ENCODE measurements at regions not wholly inside any gene's neighbourhood (a gene's known extent, or its start where the extent isn't known, plus 50 kb on each side); places are given as distances from the start of the nearest gene placed in this dataset.

DNA sequence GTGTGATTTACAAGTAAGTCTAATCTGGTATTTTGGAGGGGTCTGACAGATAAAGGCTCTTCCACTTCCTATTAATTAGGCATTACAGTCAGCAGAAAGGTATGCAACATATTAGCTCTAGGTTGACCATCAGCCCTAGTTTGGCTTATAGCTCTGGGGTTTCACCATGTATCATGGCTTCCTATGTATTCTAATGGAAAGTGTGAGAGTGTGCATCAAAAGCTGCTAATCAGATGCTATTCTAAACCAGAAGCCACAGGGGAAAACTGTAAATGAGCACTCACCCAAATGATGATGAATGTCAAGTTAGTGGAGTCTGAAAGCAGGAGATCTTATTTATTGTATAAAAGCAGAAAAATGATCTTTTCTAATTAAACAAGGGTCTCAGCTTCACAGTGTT lies 149.2 kb upstream of the MITF start:
- DNase-seq (ENCODE audit: low read depth), result no peak
- TF ChIP-seq, protein P1, sequence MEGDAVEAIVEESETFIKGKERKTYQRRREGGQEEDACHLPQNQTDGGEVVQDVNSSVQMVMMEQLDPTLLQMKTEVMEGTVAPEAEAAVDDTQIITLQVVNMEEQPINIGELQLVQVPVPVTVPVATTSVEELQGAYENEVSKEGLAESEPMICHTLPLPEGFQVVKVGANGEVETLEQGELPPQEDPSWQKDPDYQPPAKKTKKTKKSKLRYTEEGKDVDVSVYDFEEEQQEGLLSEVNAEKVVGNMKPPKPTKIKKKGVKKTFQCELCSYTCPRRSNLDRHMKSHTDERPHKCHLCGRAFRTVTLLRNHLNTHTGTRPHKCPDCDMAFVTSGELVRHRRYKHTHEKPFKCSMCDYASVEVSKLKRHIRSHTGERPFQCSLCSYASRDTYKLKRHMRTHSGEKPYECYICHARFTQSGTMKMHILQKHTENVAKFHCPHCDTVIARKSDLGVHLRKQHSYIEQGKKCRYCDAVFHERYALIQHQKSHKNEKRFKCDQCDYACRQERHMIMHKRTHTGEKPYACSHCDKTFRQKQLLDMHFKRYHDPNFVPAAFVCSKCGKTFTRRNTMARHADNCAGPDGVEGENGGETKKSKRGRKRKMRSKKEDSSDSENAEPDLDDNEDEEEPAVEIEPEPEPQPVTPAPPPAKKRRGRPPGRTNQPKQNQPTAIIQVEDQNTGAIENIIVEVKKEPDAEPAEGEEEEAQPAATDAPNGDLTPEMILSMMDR (IDR thresholded peaks at IDR 0.05; ENCODE audit: insufficient read depth, low read depth, low read length), result no peak
- no peak overlapping the region for H3K4me3 ChIP-seq (ENCODE audit: low read depth, low read length)

DNA sequence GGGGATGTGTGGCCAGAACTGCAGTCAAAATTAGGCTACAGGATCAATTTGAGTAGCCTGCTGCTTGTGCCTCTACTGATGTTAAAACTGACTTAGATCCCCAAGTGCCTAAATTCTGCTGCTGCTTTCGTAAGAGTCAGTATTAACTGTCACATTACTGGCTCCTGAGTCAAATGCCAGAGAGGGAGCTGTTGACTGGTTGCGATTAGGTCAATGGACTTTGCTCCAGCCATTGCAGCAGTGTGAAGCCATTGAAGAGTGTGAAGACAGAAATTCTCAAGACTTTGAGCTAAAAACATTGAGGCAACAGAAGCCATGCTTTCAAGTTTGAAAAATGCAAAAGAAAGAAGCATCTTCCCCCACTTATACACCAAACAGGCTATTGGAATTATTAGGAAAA lies 151.1 kb upstream of the MITF start:
- no peak for DNase-seq (ENCODE audit: low read depth)
- TF ChIP-seq, protein P1 (IDR thresholded peaks at IDR 0.05; ENCODE audit: insufficient read depth, low read depth, low read length), result no peak
- H3K4me3 ChIP-seq (ENCODE audit: low read depth, low read length), result no peak overlapping the region

DNA sequence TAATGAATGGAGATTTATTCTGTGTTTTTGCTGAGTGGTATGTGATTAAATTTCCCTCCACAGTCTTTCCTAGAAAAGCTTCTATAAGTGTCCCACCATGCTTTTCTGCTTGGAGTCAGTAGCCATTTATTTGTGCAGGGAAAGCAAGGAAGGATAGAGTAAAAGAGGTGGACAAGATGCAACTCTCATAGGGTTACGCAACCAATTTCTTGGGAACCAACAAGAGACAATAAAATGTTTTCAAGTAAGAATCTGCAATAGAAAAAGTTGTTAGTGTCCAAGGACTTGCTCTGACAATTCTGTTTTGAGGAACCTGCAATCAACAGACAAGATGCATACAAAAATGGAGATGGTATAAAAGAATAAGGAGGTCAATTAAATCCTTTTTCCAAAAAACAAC lies 153.8 kb upstream of the MITF start:
- no peak for DNase-seq (ENCODE audit: low read depth)
- TF ChIP-seq, protein P1 (IDR thresholded peaks at IDR 0.05; ENCODE audit: insufficient read depth, low read depth, low read length), result no peak
- H3K4me3 ChIP-seq (ENCODE audit: low read depth, low read length), result no peak overlapping the region

DNA sequence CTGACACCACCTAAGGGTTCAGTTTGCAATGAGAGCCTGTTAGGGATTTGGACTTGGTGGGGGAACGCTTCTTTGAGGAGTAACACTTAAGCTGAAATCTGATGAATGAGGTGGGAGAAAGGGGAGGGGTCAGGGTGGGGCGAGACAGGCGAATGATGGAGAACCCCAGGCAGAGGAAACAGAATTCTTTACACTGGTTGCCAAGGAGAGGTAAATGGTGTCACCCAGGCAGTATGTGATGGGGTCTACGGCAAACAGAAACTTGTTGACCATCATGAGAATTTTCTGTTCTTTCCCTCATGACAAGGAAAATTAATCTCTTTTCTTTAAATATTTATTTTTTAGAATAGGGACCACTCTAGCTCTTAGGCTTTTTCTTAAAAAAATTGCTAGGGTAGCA lies 157.2 kb upstream of the MITF start:
- H3K4me3 ChIP-seq (ENCODE audit: low read depth, low read length), result no peak overlapping the region
- no peak for DNase-seq (ENCODE audit: low read depth)
- TF ChIP-seq, protein P1 (IDR thresholded peaks at IDR 0.05; ENCODE audit: insufficient read depth, low read depth, low read length), result no peak

DNA sequence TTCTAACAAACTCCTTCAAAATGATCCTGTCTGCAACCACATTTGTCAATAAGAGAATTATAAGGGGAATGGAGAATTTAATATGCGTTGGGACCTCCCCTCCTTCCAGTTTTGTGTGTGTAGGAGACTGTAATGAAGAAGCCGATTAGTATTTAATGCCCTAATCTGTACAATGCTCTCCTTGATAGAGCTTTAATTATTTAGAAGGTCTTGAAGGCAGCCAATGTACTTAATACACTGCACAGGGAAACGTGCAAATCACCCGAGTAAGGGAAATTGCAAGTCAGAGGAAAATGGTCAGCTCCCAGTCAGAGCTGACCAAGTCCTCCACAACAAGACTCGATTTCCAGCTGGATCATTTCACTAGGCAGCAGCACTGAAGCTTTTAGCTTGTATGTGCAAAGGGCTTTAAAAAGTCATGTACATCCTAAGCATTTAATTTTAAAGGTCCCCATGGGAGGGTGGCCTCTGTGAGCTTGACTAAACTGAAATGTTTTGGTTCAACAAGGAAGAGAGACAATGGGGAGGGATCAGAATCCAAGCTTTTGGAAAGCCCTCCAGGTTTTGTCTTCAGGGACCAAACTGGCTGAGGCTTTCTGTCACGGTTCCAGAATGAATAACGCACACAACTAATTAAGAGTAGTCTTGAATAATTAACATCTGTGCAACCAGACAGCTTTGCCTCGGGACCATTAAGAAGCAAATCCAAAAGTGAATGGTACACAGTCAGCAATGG lies 159.8 kb upstream of the MITF start:
- DNase-seq (ENCODE audit: low read depth), result no peak
- TF ChIP-seq, protein P1 (IDR thresholded peaks at IDR 0.05; ENCODE audit: insufficient read depth, low read depth, low read length), result no peak
- no peak overlapping the region for H3K4me3 ChIP-seq (ENCODE audit: low read depth, low read length)

DNA sequence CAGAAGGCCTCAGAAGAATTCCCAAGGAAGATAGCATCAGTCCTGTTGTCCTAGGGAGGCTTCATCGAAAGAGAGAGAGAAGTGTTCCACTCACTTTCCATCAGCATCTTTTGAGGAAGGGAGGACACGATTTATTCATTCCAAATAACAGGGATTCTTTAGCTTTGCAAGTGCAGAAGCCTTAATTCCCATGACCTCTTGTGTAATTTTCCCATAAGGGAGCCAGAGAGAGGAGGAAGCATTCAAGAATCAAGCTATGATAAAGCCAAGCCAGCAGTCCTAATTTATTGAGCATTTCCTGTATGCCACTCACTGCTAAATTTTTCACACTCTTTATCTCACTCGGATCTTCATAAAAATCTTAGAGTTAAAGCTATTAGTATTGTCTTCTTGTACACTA lies 169.7 kb upstream of the MITF start:
- no peak for DNase-seq (ENCODE audit: low read depth)
- TF ChIP-seq, protein P1 (IDR thresholded peaks at IDR 0.05; ENCODE audit: insufficient read depth, low read depth, low read length), result no peak
- H3K4me3 ChIP-seq (ENCODE audit: low read depth, low read length), result no peak overlapping the region

DNA sequence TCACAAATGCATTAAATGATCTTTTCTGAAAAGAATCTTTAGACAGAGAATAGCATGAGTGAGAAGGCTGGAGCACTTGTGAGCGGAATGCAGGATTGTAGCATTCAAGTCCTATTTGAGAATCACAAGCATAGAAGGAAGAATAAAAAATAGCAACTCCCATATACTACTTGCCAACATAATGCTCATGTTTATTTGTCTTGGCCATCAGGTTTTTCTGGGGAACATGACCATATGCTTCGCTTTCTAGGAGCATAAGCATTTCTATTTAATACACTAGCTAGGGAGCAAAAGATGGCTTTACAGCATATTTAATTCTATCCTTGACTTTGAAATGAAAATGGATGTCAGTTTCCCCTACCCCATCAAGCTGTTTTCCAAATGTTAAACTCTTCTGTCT lies 170.3 kb upstream of the MITF start:
- no peak for DNase-seq (ENCODE audit: low read depth)
- TF ChIP-seq, protein P1 (IDR thresholded peaks at IDR 0.05; ENCODE audit: insufficient read depth, low read depth, low read length), result no peak
- no peak overlapping the region for H3K4me3 ChIP-seq (ENCODE audit: low read depth, low read length)
